GM21619 (cell line): ENCODE measurements at regions not wholly inside any gene's neighbourhood (a gene's known extent, or its start where the extent isn't known, plus 50 kb on each side); places are given as distances from the start of the nearest gene placed in this dataset.

ENCODE experiments used
- ATAC-seq: cut with Tn5 transposase; IDR thresholded peaks from one replicate; pipeline ENCODE4 v1.9.1; 2021; ENCODE audit not compliant: unreplicated experiment

GRCh38 chr4:45647823-45648222 lies 476.0 kb downstream of the GABRG1 start:
- no peak for ATAC-seq

- ATAC-seq: no peak
Measured at GRCh38 chr4:45646885-45647590, 476.8 kb downstream of the GABRG1 start.

GRCh38 chr4:45640281-45640680 lies 483.6 kb downstream of the GABRG1 start:
- no peak for ATAC-seq

GRCh38 chr4:45638641-45639040 lies 485.2 kb downstream of the GABRG1 start:
- no peak for ATAC-seq

GRCh38 chr4:45636175-45636574 lies 487.7 kb downstream of the GABRG1 start:
- ATAC-seq: no peak

- ATAC-seq: no peak
Measured at GRCh38 chr4:45629717-45630116, 494.1 kb downstream of the GABRG1 start.

- no peak for ATAC-seq
Measured at GRCh38 chr4:45621971-45622370, 501.9 kb downstream of the GABRG1 start.

GRCh38 chr4:45620808-45621207 lies 503.0 kb downstream of the GABRG1 start:
- no peak for ATAC-seq

GRCh38 chr4:45596379-45597101 lies 527.3 kb downstream of the GABRG1 start:
- ATAC-seq: no peak

- ATAC-seq: no peak
Measured at GRCh38 chr4:45580334-45580733, 543.5 kb downstream of the GABRG1 start.

- ATAC-seq: no peak
Measured at GRCh38 chr4:45578874-45579273, 545.0 kb downstream of the GABRG1 start.

GRCh38 chr4:45576275-45576674 lies 547.6 kb downstream of the GABRG1 start:
- ATAC-seq: no peak

- no peak for ATAC-seq
Measured at GRCh38 chr4:45569619-45570018, 554.2 kb downstream of the GABRG1 start.

- no peak for ATAC-seq
Measured at GRCh38 chr4:45568694-45569093, 555.2 kb downstream of the GABRG1 start.

- no peak for ATAC-seq
Measured at GRCh38 chr4:45566896-45567603, 556.8 kb downstream of the GABRG1 start.

GRCh38 chr4:45554423-45554822 lies 569.4 kb downstream of the GABRG1 start:
- ATAC-seq: no peak

- no peak for ATAC-seq
Measured at GRCh38 chr4:45550766-45551366, 573.0 kb downstream of the GABRG1 start.

GRCh38 chr4:45539142-45539814 lies 584.6 kb downstream of the GABRG1 start:
- ATAC-seq: no peak

GRCh38 chr4:45530498-45530897 lies 593.4 kb downstream of the GABRG1 start:
- no peak for ATAC-seq

GRCh38 chr4:45527160-45527559 lies 596.7 kb downstream of the GABRG1 start:
- ATAC-seq: no peak

GRCh38 chr4:45518832-45519231 lies 605.0 kb downstream of the GABRG1 start:
- no peak for ATAC-seq
